ENCODE measurements at regions not wholly inside any gene's neighbourhood (a gene's known extent, or its start where the extent isn't known, plus 50 kb on each side); places are given as distances from the start of the nearest gene placed in this dataset.

GRCh38 chr13:81406639-81407292 lies 1065.8 kb upstream of the SPRY2 start:
- H3K4me3 ChIP-seq (ENCODE audit: low read length in 2 of 2) = no peak overlapping the region
- H3K9me3 ChIP-seq (ENCODE audit: control insufficient read depth in 2 of 2, insufficient read depth in 1 of 2, low read length in 1 of 2) = no peaks in the 10 kb centered on the region
- H3K27me3 ChIP-seq (ENCODE audit: control insufficient read depth in 2 of 2, insufficient read depth in 1 of 2, low read length in 1 of 2) = no peaks in the 10 kb centered on the region
- 92% methylated on average over 4 of the region's 4 CpGs for WGBS
- H3K27ac ChIP-seq (ENCODE audit: low read depth in 1 of 2, low read length in 1 of 2) = no peak overlapping the region
- H3K36me3 ChIP-seq (ENCODE audit: control insufficient read depth in 2 of 2, insufficient read depth in 2 of 2, low read length in 1 of 2) = no peaks in the 10 kb centered on the region
- DNase-seq (ENCODE audit: low read depth in 6 of 9, low spot score in 9 of 9) = no peak
- H3K4me1 ChIP-seq (ENCODE audit: control insufficient read depth in 2 of 2, insufficient read depth in 2 of 2, low read length in 2 of 2) = no peaks in the 10 kb centered on the region

- Histone ChIP-seq H3K36me3 (ENCODE audit: control insufficient read depth in 2 of 2, insufficient read depth in 2 of 2, low read length in 1 of 2) (no peaks in the 10 kb centered on the region), H3K4me3 (ENCODE audit: low read length in 2 of 2) (no peak overlapping the region), H3K4me1 (ENCODE audit: control insufficient read depth in 2 of 2, insufficient read depth in 2 of 2, low read length in 2 of 2) (no peaks in the 10 kb centered on the region), H3K9me3 (ENCODE audit: control insufficient read depth in 2 of 2, insufficient read depth in 1 of 2, low read length in 1 of 2) (no peaks in the 10 kb centered on the region), H3K27ac (ENCODE audit: low read depth in 1 of 2, low read length in 1 of 2) (no peak overlapping the region), H3K27me3 (ENCODE audit: control insufficient read depth in 2 of 2, insufficient read depth in 1 of 2, low read length in 1 of 2) (no peaks in the 10 kb centered on the region)
- WGBS = 56% methylated on average over 3 of the region's 3 CpGs
- DNase-seq (ENCODE audit: low read depth in 6 of 9, low spot score in 9 of 9) = no peak
Measured at GRCh38 chr13:81406022-81406421, 1065.1 kb upstream of the SPRY2 start.

- Histone ChIP-seq H3K27me3 (ENCODE audit: control insufficient read depth in 2 of 2, insufficient read depth in 1 of 2, low read length in 1 of 2) (no peaks in the 10 kb centered on the region), H3K4me1 (ENCODE audit: control insufficient read depth in 2 of 2, insufficient read depth in 2 of 2, low read length in 2 of 2) (no peaks in the 10 kb centered on the region), H3K4me3 (ENCODE audit: low read length in 2 of 2) (no peak overlapping the region), H3K9me3 (ENCODE audit: control insufficient read depth in 2 of 2, insufficient read depth in 1 of 2, low read length in 1 of 2) (no peaks in the 10 kb centered on the region), H3K27ac (ENCODE audit: low read depth in 1 of 2, low read length in 1 of 2) (no peak overlapping the region), H3K36me3 (ENCODE audit: control insufficient read depth in 2 of 2, insufficient read depth in 2 of 2, low read length in 1 of 2) (no peaks in the 10 kb centered on the region)
- DNase-seq (ENCODE audit: low read depth in 6 of 9, low spot score in 9 of 9) = no peak
- 86% methylated on average over 4 of the region's 4 CpGs for WGBS
Measured at GRCh38 chr13:81396192-81396591, 1055.3 kb upstream of the SPRY2 start.

- Histone ChIP-seq H3K4me1 (ENCODE audit: control insufficient read depth in 2 of 2, insufficient read depth in 2 of 2, low read length in 2 of 2) (no peaks in the 10 kb centered on the region), H3K27me3 (ENCODE audit: control insufficient read depth in 2 of 2, insufficient read depth in 1 of 2, low read length in 1 of 2) (no peaks in the 10 kb centered on the region), H3K36me3 (ENCODE audit: control insufficient read depth in 2 of 2, insufficient read depth in 2 of 2, low read length in 1 of 2) (no peaks in the 10 kb centered on the region), H3K27ac (ENCODE audit: low read depth in 1 of 2, low read length in 1 of 2) (no peak overlapping the region), H3K4me3 (ENCODE audit: low read length in 2 of 2) (no peak overlapping the region), H3K9me3 (ENCODE audit: control insufficient read depth in 2 of 2, insufficient read depth in 1 of 2, low read length in 1 of 2) (no peaks in the 10 kb centered on the region)
- DNase-seq (ENCODE audit: low read depth in 6 of 9, low spot score in 9 of 9) = no peak
- WGBS = 87% methylated on average over 4 of the region's 4 CpGs
Measured at GRCh38 chr13:81395368-81395767, 1054.4 kb upstream of the SPRY2 start.

GRCh38 chr13:81394640-81395039 lies 1053.7 kb upstream of the SPRY2 start:
- H3K4me1 ChIP-seq (ENCODE audit: control insufficient read depth in 2 of 2, insufficient read depth in 2 of 2, low read length in 2 of 2) = no peaks in the 10 kb centered on the region
- DNase-seq (ENCODE audit: low read depth in 6 of 9, low spot score in 9 of 9) = no peak

GRCh38 chr13:81393721-81394120 lies 1052.8 kb upstream of the SPRY2 start:
- WGBS = 79% methylated on average over 1 of the region's 1 CpG
- no peak for DNase-seq (ENCODE audit: low read depth in 6 of 9, low spot score in 9 of 9)
- H3K36me3 ChIP-seq (ENCODE audit: control insufficient read depth in 2 of 2, insufficient read depth in 2 of 2, low read length in 1 of 2) = no peaks in the 10 kb centered on the region
- H3K27ac ChIP-seq (ENCODE audit: low read depth in 1 of 2, low read length in 1 of 2) = no peak overlapping the region
- H3K27me3 ChIP-seq (ENCODE audit: control insufficient read depth in 2 of 2, insufficient read depth in 1 of 2, low read length in 1 of 2) = no peaks in the 10 kb centered on the region
- H3K4me3 ChIP-seq (ENCODE audit: low read length in 2 of 2) = no peak overlapping the region
- H3K9me3 ChIP-seq (ENCODE audit: control insufficient read depth in 2 of 2, insufficient read depth in 1 of 2, low read length in 1 of 2) = no peaks in the 10 kb centered on the region
- no peaks in the 10 kb centered on the region for H3K4me1 ChIP-seq (ENCODE audit: control insufficient read depth in 2 of 2, insufficient read depth in 2 of 2, low read length in 2 of 2)

More at GRCh38 chr13:81394640-81395039, 1053.7 kb upstream of the SPRY2 start:
- Histone ChIP-seq H3K27me3 (ENCODE audit: control insufficient read depth in 2 of 2, insufficient read depth in 1 of 2, low read length in 1 of 2) (no peaks in the 10 kb centered on the region), H3K9me3 (ENCODE audit: control insufficient read depth in 2 of 2, insufficient read depth in 1 of 2, low read length in 1 of 2) (no peaks in the 10 kb centered on the region), H3K4me3 (ENCODE audit: low read length in 2 of 2) (no peak overlapping the region), H3K36me3 (ENCODE audit: control insufficient read depth in 2 of 2, insufficient read depth in 2 of 2, low read length in 1 of 2) (no peaks in the 10 kb centered on the region), H3K27ac (ENCODE audit: low read depth in 1 of 2, low read length in 1 of 2) (no peak overlapping the region)
- WGBS = 82% methylated on average over 5 of the region's 5 CpGs

- 90% methylated on average over 3 of the region's 3 CpGs for WGBS
- H3K36me3 ChIP-seq (ENCODE audit: control insufficient read depth in 2 of 2, insufficient read depth in 2 of 2, low read length in 1 of 2) = no peaks in the 10 kb centered on the region
- H3K27me3 ChIP-seq (ENCODE audit: control insufficient read depth in 2 of 2, insufficient read depth in 1 of 2, low read length in 1 of 2) = no peaks in the 10 kb centered on the region
- H3K4me3 ChIP-seq (ENCODE audit: low read length in 2 of 2) = no peak overlapping the region
- DNase-seq (ENCODE audit: low read depth in 6 of 9, low spot score in 9 of 9) = no peak
- H3K9me3 ChIP-seq (ENCODE audit: control insufficient read depth in 2 of 2, insufficient read depth in 1 of 2, low read length in 1 of 2) = no peaks in the 10 kb centered on the region
- no peak overlapping the region for H3K27ac ChIP-seq (ENCODE audit: low read depth in 1 of 2, low read length in 1 of 2)
- no peaks in the 10 kb centered on the region for H3K4me1 ChIP-seq (ENCODE audit: control insufficient read depth in 2 of 2, insufficient read depth in 2 of 2, low read length in 2 of 2)
Measured at GRCh38 chr13:81393110-81393509, 1052.2 kb upstream of the SPRY2 start.

- no peak for DNase-seq (ENCODE audit: low read depth in 6 of 9, low spot score in 9 of 9)
- no peaks in the 10 kb centered on the region for H3K9me3 ChIP-seq (ENCODE audit: control insufficient read depth in 2 of 2, insufficient read depth in 1 of 2, low read length in 1 of 2)
- WGBS = 39% methylated on average over 1 of the region's 1 CpG
- H3K27me3 ChIP-seq (ENCODE audit: control insufficient read depth in 2 of 2, insufficient read depth in 1 of 2, low read length in 1 of 2) = no peaks in the 10 kb centered on the region
- no peaks in the 10 kb centered on the region for H3K4me1 ChIP-seq (ENCODE audit: control insufficient read depth in 2 of 2, insufficient read depth in 2 of 2, low read length in 2 of 2)
- no peaks in the 10 kb centered on the region for H3K36me3 ChIP-seq (ENCODE audit: control insufficient read depth in 2 of 2, insufficient read depth in 2 of 2, low read length in 1 of 2)
- no peak overlapping the region for H3K27ac ChIP-seq (ENCODE audit: low read depth in 1 of 2, low read length in 1 of 2)
- H3K4me3 ChIP-seq (ENCODE audit: low read length in 2 of 2) = no peak overlapping the region
Measured at GRCh38 chr13:81388400-81388799, 1047.5 kb upstream of the SPRY2 start.

- DNase-seq (ENCODE audit: low read depth in 6 of 9, low spot score in 9 of 9) = no peak
- Histone ChIP-seq H3K4me1 (ENCODE audit: control insufficient read depth in 2 of 2, insufficient read depth in 2 of 2, low read length in 2 of 2) (no peaks in the 10 kb centered on the region), H3K27ac (ENCODE audit: low read depth in 1 of 2, low read length in 1 of 2) (no peak overlapping the region), H3K36me3 (ENCODE audit: control insufficient read depth in 2 of 2, insufficient read depth in 2 of 2, low read length in 1 of 2) (no peaks in the 10 kb centered on the region), H3K27me3 (ENCODE audit: control insufficient read depth in 2 of 2, insufficient read depth in 1 of 2, low read length in 1 of 2) (no peaks in the 10 kb centered on the region), H3K4me3 (ENCODE audit: low read length in 2 of 2) (no peak overlapping the region), H3K9me3 (ENCODE audit: control insufficient read depth in 2 of 2, insufficient read depth in 1 of 2, low read length in 1 of 2) (no peaks in the 10 kb centered on the region)
- WGBS = 92% methylated on average over 5 of the region's 5 CpGs
Measured at GRCh38 chr13:81383444-81383843, 1042.5 kb upstream of the SPRY2 start.

Measured in thymus (tissue), 11 donors.